Liver (tissue), 8 donors: ENCODE measurements at regions not wholly inside any gene's neighbourhood (a gene's known extent, or its start where the extent isn't known, plus 50 kb on each side); places are given as distances from the start of the nearest gene placed in this dataset.

Source experiments
- DNase-seq: peaks from one replicate; pipeline ENCODE4 v3.0.0-alpha.2; 2017; ENCODE audit warnings: low spot score
- H3K27ac ChIP-seq, 2 donors: one replicate each; pipeline ENCODE4 v1.7.0; 2013; ENCODE audit warnings: inconsistent platforms in 2 of 2, low read length in 2 of 2, control low read depth in 1 of 2, low read depth in 1 of 2, mild to moderate bottlenecking in 1 of 2
- H3K27me3 ChIP-seq, 4 donors: one replicate each; pipeline versions ENCODE4 v1.6.1 to v1.7.0; 2013; ENCODE audit warnings: low read length in 3 of 4, inconsistent platforms in 1 of 4, mild to moderate bottlenecking in 1 of 4, moderate library complexity in 1 of 4; ENCODE audit not compliant: control insufficient read depth in 4 of 4, insufficient read depth in 4 of 4
- H3K36me3 ChIP-seq, 4 donors: one replicate each; pipeline versions ENCODE4 v1.6.1 to v1.7.0; 2013; ENCODE audit warnings: low read length in 3 of 4, mild to moderate bottlenecking in 3 of 4, low read depth in 1 of 4, moderate library complexity in 1 of 4; ENCODE audit not compliant: control insufficient read depth in 4 of 4, insufficient read depth in 3 of 4
- H3K4me1 ChIP-seq, 4 donors: one replicate each; pipeline versions ENCODE4 v1.6.1 to v1.7.0; 2013; ENCODE audit warnings: low read length in 3 of 4, mild to moderate bottlenecking in 3 of 4, moderate library complexity in 1 of 4; ENCODE audit not compliant: control insufficient read depth in 4 of 4, insufficient read depth in 4 of 4
- H3K4me3 ChIP-seq, 3 donors: one replicate each; pipeline versions ENCODE4 v1.6.1 to v1.7.0; 2013; ENCODE audit warnings: low read length in 3 of 3, control low read depth in 1 of 3, low read depth in 1 of 3, mild to moderate bottlenecking in 1 of 3
- H3K9ac ChIP-seq, 2 donors: one replicate each; pipeline ENCODE4 v1.7.0; 2013; ENCODE audit warnings: low read length in 2 of 2, mild to moderate bottlenecking in 2 of 2, moderate library complexity in 2 of 2, control low read depth in 1 of 2, low read depth in 1 of 2
- H3K9me3 ChIP-seq, 4 donors: one replicate each; pipeline versions ENCODE4 v1.6.1 to v1.7.0; 2013; ENCODE audit warnings: low read length in 3 of 4; ENCODE audit not compliant: control insufficient read depth in 4 of 4
- EGR1 ChIP-seq, 2 donors: IDR thresholded peaks; 2 replicates each; pipeline ENCODE4 v1.6.1; 2016 to 2018; ENCODE audit warnings: antibody characterized with exemption in 2 of 2, low read depth in 2 of 2
- FOXA1 ChIP-seq: IDR thresholded peaks from 2 replicates; pipeline ENCODE4 v1.6.1; 2016; ENCODE audit warnings: antibody characterized with exemption
- FOXA2 ChIP-seq: IDR thresholded peaks from 2 replicates; pipeline ENCODE4 v1.6.1; 2016; ENCODE audit warnings: antibody characterized with exemption
- GABPA ChIP-seq, 2 donors: IDR thresholded peaks in 1 of 2; conservative IDR thresholded peaks in 1 of 2; 2 replicates each; pipeline ENCODE4 v1.6.1; 2016; ENCODE audit warnings: antibody characterized with exemption in 2 of 2, mild to moderate bottlenecking in 1 of 2, moderate library complexity in 1 of 2
- HNF4A ChIP-seq, 2 donors: conservative IDR thresholded peaks; 2 replicates each; pipeline ENCODE4 v1.6.1; 2016; ENCODE audit warnings: antibody characterized with exemption in 2 of 2, mild to moderate bottlenecking in 2 of 2
- HNF4G ChIP-seq: IDR thresholded peaks from 2 replicates; pipeline ENCODE4 v1.6.1; 2016; ENCODE audit warnings: antibody characterized with exemption
- JUND ChIP-seq, 2 donors: IDR thresholded peaks; 2 replicates each; pipeline ENCODE4 v1.6.1; 2016; ENCODE audit warnings: antibody characterized with exemption in 2 of 2
- NR2F2 ChIP-seq: IDR thresholded peaks from 2 replicates; pipeline ENCODE4 v1.6.1; 2016; ENCODE audit warnings: antibody characterized with exemption
- RAD21 ChIP-seq, 2 donors: IDR thresholded peaks; 2 replicates each; pipeline ENCODE4 v1.6.1; 2016; ENCODE audit warnings: antibody characterized with exemption in 2 of 2, mild to moderate bottlenecking in 2 of 2
- RXRA ChIP-seq, 2 donors: IDR thresholded peaks; 2 replicates each; pipeline ENCODE4 v1.6.1; 2017 to 2018; ENCODE audit warnings: antibody characterized with exemption in 2 of 2, mild to moderate bottlenecking in 1 of 2
- SP1 ChIP-seq: IDR thresholded peaks from 2 replicates; pipeline ENCODE4 v1.6.1; 2018; ENCODE audit warnings: antibody characterized with exemption, mild to moderate bottlenecking
- TAF1 ChIP-seq: conservative IDR thresholded peaks from 2 replicates; pipeline ENCODE4 v1.6.1; 2016; ENCODE audit warnings: antibody characterized with exemption, mild to moderate bottlenecking
- YY1 ChIP-seq: IDR thresholded peaks from 2 replicates; pipeline ENCODE4 v1.6.1; 2016; ENCODE audit warnings: antibody characterized with exemption, mild to moderate bottlenecking
- WGBS: extraction: QIAGEN DNeasy Blood & Tissue Kit; methylation state at CpG from one replicate; pipeline ENCODE4 v1.1.7; 2013; 5-methylcytosine and 5-hydroxymethylcytosine counted together
- TF ChIP-seq, protein P1 (sequence below): IDR thresholded peaks from 2 replicates; pipeline ENCODE4 v1.6.1; 2016; ENCODE audit warnings: antibody characterized with exemption, mild to moderate bottlenecking
- TF ChIP-seq, protein P2 (sequence below): IDR thresholded peaks from 2 replicates; pipeline ENCODE4 v1.6.1; 2016; ENCODE audit warnings: antibody characterized with exemption
- TF ChIP-seq, protein P3 (sequence below): IDR thresholded peaks from 2 replicates; pipeline ENCODE4 v1.6.1; 2016; ENCODE audit warnings: antibody characterized with exemption
- TF ChIP-seq, protein P4 (sequence below): IDR thresholded peaks from 2 replicates; pipeline ENCODE4 v1.6.1; 2016; ENCODE audit warnings: antibody characterized with exemption
- TF ChIP-seq, protein P5 (sequence below): fragments of 150-350 bp; IDR thresholded peaks from 2 replicates; pipeline ENCODE4 v1.5.1; 2017; ENCODE audit warnings: improper control_type of control experiment, low read depth, low read length; ENCODE audit not compliant: missing input control
- donor health status: healthy.
- donor health status: healthy.
- donor health status: healthy.
- donor health status: healthy.
- donor health status: healthy.

DNA sequence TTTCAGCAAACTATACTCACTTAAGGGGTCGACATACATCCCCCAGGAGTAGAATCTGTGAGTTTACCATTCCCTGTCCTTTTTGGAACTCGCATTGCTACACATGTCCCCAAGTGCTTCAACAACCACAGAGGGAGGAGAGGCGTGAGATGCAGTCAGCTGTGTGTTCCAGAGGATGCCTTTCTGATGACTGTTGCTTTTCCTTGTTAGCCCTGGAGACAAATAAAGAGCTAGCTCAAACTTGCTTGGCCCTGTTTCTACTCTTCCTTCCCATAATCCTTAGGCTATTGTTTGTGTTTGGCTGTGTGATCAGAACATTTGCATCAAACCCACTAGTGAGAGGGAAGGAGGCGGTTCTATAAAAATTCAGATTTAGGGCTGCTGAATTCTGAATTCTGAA, 264.0 kb downstream of the ENGASE start (continued):
- TF ChIP-seq, protein P1, sequence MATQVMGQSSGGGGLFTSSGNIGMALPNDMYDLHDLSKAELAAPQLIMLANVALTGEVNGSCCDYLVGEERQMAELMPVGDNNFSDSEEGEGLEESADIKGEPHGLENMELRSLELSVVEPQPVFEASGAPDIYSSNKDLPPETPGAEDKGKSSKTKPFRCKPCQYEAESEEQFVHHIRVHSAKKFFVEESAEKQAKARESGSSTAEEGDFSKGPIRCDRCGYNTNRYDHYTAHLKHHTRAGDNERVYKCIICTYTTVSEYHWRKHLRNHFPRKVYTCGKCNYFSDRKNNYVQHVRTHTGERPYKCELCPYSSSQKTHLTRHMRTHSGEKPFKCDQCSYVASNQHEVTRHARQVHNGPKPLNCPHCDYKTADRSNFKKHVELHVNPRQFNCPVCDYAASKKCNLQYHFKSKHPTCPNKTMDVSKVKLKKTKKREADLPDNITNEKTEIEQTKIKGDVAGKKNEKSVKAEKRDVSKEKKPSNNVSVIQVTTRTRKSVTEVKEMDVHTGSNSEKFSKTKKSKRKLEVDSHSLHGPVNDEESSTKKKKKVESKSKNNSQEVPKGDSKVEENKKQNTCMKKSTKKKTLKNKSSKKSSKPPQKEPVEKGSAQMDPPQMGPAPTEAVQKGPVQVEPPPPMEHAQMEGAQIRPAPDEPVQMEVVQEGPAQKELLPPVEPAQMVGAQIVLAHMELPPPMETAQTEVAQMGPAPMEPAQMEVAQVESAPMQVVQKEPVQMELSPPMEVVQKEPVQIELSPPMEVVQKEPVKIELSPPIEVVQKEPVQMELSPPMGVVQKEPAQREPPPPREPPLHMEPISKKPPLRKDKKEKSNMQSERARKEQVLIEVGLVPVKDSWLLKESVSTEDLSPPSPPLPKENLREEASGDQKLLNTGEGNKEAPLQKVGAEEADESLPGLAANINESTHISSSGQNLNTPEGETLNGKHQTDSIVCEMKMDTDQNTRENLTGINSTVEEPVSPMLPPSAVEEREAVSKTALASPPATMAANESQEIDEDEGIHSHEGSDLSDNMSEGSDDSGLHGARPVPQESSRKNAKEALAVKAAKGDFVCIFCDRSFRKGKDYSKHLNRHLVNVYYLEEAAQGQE = no peak
- TF ChIP-seq GABPA (IDR thresholded peaks at IDR 0.05 in 1 of 2, conservative IDR thresholded peaks at IDR 0.05 in 1 of 2) (no peak), HNF4A (conservative IDR thresholded peaks at IDR 0.05) (no peak), RAD21 (IDR thresholded peaks at IDR 0.05) (no peak), NR2F2 (no peak), SP1 (no peak), YY1 (no peak), FOXA2 (no peak), EGR1 (IDR thresholded peaks at IDR 0.05; ENCODE audit: low read depth in 2 of 2) (no peak), FOXA1 (no peak)

DNA sequence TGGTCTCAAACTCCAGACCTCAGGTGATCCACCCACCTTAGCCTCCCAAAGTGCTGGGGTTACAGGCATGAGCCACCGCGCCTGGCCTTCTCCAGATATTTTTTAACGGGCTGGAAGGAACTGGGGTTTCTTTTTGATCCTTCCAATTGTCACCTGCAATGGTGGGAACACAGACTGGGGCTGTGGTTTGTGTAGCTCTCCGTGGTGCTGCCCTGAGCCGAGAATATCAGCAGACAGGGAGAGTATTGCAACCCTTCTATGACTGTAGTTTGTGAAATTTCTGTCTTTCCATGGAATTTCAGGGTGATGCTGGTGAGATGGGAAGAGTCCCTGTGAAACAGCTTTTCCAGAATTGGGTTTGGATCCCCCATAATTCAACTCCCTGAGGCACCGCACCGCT, 263.5 kb downstream of the ENGASE start:
- Histone ChIP-seq H3K4me1 (no peaks in the 10 kb centered on the region), H3K27me3 (peaks cover 0 to 4% (median 1%) of the 10 kb centered on the region in 4 donors), H3K4me3 (no peak overlapping the region), H3K9me3 (no peaks in the 10 kb centered on the region), H3K27ac (no peak overlapping the region), H3K36me3 (no peaks in the 10 kb centered on the region), H3K9ac (no peak overlapping the region)
- TF ChIP-seq, protein P2, sequence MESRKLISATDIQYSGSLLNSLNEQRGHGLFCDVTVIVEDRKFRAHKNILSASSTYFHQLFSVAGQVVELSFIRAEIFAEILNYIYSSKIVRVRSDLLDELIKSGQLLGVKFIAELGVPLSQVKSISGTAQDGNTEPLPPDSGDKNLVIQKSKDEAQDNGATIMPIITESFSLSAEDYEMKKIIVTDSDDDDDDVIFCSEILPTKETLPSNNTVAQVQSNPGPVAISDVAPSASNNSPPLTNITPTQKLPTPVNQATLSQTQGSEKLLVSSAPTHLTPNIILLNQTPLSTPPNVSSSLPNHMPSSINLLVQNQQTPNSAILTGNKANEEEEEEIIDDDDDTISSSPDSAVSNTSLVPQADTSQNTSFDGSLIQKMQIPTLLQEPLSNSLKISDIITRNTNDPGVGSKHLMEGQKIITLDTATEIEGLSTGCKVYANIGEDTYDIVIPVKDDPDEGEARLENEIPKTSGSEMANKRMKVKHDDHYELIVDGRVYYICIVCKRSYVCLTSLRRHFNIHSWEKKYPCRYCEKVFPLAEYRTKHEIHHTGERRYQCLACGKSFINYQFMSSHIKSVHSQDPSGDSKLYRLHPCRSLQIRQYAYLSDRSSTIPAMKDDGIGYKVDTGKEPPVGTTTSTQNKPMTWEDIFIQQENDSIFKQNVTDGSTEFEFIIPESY = no peak
- TF ChIP-seq, protein P3, sequence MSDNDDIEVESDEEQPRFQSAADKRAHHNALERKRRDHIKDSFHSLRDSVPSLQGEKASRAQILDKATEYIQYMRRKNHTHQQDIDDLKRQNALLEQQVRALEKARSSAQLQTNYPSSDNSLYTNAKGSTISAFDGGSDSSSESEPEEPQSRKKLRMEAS = no peak
- TF ChIP-seq SP1 = no peak
- TF ChIP-seq RAD21 (IDR thresholded peaks at IDR 0.05) = no peak
- no peak for TF ChIP-seq HNF4A (conservative IDR thresholded peaks at IDR 0.05)
- no peak for TF ChIP-seq FOXA2
- no peak for TF ChIP-seq TAF1
- no peak for TF ChIP-seq FOXA1
- TF ChIP-seq GABPA (IDR thresholded peaks at IDR 0.05 in 1 of 2, conservative IDR thresholded peaks at IDR 0.05 in 1 of 2) = no peak
- no peak for TF ChIP-seq JUND (IDR thresholded peaks at IDR 0.05)
- no peak for TF ChIP-seq HNF4G
- TF ChIP-seq, protein P1 = no peak
- no peak for TF ChIP-seq YY1
- no peak for TF ChIP-seq RXRA (IDR thresholded peaks at IDR 0.05)
- TF ChIP-seq EGR1 (IDR thresholded peaks at IDR 0.05; ENCODE audit: low read depth in 2 of 2) = no peak
- TF ChIP-seq, protein P4, sequence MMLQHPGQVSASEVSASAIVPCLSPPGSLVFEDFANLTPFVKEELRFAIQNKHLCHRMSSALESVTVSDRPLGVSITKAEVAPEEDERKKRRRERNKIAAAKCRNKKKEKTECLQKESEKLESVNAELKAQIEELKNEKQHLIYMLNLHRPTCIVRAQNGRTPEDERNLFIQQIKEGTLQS = no peak
- no peak for TF ChIP-seq NR2F2
- TF ChIP-seq, protein P5, sequence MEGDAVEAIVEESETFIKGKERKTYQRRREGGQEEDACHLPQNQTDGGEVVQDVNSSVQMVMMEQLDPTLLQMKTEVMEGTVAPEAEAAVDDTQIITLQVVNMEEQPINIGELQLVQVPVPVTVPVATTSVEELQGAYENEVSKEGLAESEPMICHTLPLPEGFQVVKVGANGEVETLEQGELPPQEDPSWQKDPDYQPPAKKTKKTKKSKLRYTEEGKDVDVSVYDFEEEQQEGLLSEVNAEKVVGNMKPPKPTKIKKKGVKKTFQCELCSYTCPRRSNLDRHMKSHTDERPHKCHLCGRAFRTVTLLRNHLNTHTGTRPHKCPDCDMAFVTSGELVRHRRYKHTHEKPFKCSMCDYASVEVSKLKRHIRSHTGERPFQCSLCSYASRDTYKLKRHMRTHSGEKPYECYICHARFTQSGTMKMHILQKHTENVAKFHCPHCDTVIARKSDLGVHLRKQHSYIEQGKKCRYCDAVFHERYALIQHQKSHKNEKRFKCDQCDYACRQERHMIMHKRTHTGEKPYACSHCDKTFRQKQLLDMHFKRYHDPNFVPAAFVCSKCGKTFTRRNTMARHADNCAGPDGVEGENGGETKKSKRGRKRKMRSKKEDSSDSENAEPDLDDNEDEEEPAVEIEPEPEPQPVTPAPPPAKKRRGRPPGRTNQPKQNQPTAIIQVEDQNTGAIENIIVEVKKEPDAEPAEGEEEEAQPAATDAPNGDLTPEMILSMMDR = no peak
- DNase-seq = no peak
- WGBS = 50% methylated on average over 7 of the region's 7 CpGs
